ENCODE measurements at regions not wholly inside any gene's neighbourhood (a gene's known extent, or its start where the extent isn't known, plus 50 kb on each side); places are given as distances from the start of the nearest gene placed in this dataset.

DNA sequence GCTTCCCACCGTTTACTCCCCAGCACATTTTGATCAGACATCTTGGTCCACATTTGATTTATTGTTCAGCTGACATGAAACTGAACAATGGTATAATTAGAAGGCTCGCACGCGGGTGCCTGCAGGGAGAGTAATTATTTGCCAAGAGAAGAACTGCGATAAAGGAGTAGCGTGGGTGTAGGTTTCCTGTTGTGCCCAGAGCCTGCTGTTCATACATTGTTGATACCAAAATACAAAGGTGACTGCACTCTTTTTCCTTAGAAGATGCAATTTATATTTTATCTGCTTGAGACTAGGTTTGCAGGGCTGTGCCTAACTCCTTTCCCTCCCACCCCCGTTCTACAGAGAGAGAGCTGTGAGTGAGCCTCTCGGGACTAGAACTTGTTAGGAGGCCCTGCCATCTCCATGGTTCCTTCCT is 241.8 kb upstream of the MSX2 start:
- DNase-seq (ENCODE audit: insufficient read length, low spot score) (no peak), FAIRE-seq (no peak)
- TF ChIP-seq CTCF (IDR thresholded peaks at IDR 0.05; ENCODE audit: insufficient read depth, missing control alignments) = no peak

DNA sequence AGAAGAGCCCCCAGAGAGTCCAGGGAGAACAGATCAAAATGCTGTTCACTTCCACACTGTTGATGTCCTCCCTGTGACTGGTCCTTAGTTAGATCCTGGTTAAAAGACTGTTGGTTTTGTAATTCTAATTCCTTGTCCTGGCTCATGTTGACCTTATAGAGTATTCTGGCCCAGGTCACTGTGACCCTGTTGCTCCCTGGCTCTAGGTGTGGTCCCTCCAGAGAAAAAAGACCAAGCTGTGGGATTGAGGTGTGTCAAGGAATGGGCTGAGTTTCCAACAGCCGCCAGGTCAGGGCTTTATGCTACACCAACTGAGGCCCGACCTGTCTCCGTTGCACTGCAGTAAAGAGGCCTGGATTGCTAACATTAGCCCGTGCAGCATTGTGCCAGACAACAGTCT is 241.0 kb upstream of the MSX2 start:
- FAIRE-seq (no peak), DNase-seq (ENCODE audit: insufficient read length, low spot score) (no peak)
- no peak for TF ChIP-seq CTCF (IDR thresholded peaks at IDR 0.05; ENCODE audit: insufficient read depth, missing control alignments)

GRCh38 chr5:174489215-174489614 is 235.2 kb upstream of the MSX2 start:
- no peak for DNase-seq (ENCODE audit: insufficient read length, low spot score)
- no peak for FAIRE-seq
- TF ChIP-seq CTCF (IDR thresholded peaks at IDR 0.05; ENCODE audit: insufficient read depth, missing control alignments) = no peak

DNA sequence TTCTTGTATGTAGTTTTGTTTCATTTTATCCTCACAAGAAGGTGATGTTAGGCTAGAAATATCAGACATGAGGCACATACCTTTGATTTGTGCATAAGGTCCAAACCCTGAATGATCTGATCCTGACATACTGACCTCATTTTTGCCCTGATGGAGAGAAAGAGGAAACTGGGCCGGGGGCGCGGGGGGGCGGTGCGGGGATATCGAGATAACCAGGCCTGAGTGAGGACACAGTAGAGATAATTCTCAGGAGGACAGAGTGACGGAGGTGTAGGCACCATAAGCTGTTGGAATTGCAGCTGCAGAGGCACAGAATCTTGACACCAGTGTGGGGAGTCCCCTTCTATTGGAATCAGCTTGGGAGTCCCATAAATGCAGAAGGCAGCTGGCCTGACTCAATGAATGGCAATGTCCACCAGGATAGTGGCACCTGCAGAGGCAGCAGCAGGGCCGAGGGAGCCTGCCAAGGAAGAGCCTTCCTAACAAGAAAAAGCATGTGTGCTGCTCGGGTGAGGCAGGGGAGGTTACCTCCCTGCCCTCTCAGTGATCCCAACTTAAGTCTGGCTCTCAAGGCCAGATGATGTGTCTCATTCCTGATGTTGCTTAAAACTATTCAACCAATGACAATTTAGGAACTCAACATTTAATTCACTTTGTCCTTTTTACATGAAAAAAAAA is 234.3 kb upstream of the MSX2 start:
- no peak for DNase-seq (ENCODE audit: insufficient read length, low spot score)
- FAIRE-seq = no peak
- TF ChIP-seq CTCF (IDR thresholded peaks at IDR 0.05; ENCODE audit: insufficient read depth, missing control alignments) = no peak

DNA sequence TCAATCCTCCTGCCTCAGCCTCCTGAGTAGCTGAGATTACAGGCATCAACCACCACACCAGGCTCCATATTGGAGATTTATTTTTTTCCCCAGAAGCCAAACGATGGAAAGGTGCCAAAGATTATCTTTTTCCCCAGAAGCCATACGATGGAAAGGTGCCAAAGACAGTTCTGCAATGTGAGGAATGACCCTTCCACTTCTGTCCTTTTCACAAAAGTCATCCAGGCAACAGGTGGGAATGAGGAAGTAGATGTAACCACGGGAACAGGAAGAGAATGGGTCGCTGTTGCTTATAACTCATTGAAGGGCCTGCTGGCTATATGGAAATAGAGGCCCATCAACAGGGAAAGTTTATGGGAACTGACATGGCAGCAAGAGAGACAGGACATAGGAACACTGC is 233.7 kb upstream of the MSX2 start:
- no peak for DNase-seq (ENCODE audit: insufficient read length, low spot score)
- FAIRE-seq = no peak
- TF ChIP-seq CTCF (IDR thresholded peaks at IDR 0.05; ENCODE audit: insufficient read depth, missing control alignments) = no peak

GRCh38 chr5:174491265-174491664 is 233.1 kb upstream of the MSX2 start:
- TF ChIP-seq CTCF (IDR thresholded peaks at IDR 0.05; ENCODE audit: insufficient read depth, missing control alignments) = no peak
- DNase-seq (ENCODE audit: insufficient read length, low spot score) (no peak), FAIRE-seq (no peak)

- no peak for DNase-seq (ENCODE audit: insufficient read length, low spot score)
- TF ChIP-seq CTCF (IDR thresholded peaks at IDR 0.05; ENCODE audit: insufficient read depth, missing control alignments) = no peak
- no peak for FAIRE-seq
Measured at GRCh38 chr5:174491761-174492350, 232.5 kb upstream of the MSX2 start.

Measured in D721Med (cell line).